ENCODE measurements at regions not wholly inside any gene's neighbourhood (a gene's known extent, or its start where the extent isn't known, plus 50 kb on each side); places are given as distances from the start of the nearest gene placed in this dataset.
"Not testable (repeated sequence)": the region's sequence is repeated elsewhere in the genome, so short reads cannot be mapped to it uniquely, and the experiment has no call there.

- no peak for DNase-seq (ENCODE audit: low read depth)
These were observed 630.7 kb upstream of the GRM3 start for GRCh38 chr7:86012971-86013370.

- DNase-seq (ENCODE audit: low read depth): no peak
These were observed 634.8 kb upstream of the GRM3 start for GRCh38 chr7:86008898-86009297.

GRCh38 chr7:86006909-86007308 is 636.8 kb upstream of the GRM3 start:
- DNase-seq (ENCODE audit: low read depth): no peak

GRCh38 chr7:86002858-86003257 is 640.9 kb upstream of the GRM3 start:
- no peak for DNase-seq (ENCODE audit: low read depth)

- DNase-seq (ENCODE audit: low read depth): no peak
These were observed 646.2 kb upstream of the GRM3 start for GRCh38 chr7:85997515-85997914.

GRCh38 chr7:85995101-85995500 is 648.6 kb upstream of the GRM3 start:
- DNase-seq (ENCODE audit: low read depth): no peak

GRCh38 chr7:85980740-85981139 is 663.0 kb upstream of the GRM3 start:
- DNase-seq (ENCODE audit: low read depth): no peak

GRCh38 chr7:85974176-85974575 is 669.5 kb upstream of the GRM3 start:
- DNase-seq (ENCODE audit: low read depth): no peak

GRCh38 chr7:85972504-85973141 is 671.1 kb upstream of the GRM3 start:
- no peak for DNase-seq (ENCODE audit: low read depth)

- no peak for DNase-seq (ENCODE audit: low read depth)
These were observed 688.7 kb upstream of the GRM3 start for GRCh38 chr7:85954961-85955360.

- DNase-seq (ENCODE audit: low read depth): no peak
These were observed 692.8 kb upstream of the GRM3 start for GRCh38 chr7:85950871-85951270.

- no peak for DNase-seq (ENCODE audit: low read depth)
These were observed 693.3 kb upstream of the GRM3 start for GRCh38 chr7:85950418-85950817.

GRCh38 chr7:85947767-85948166 is 695.9 kb upstream of the GRM3 start:
- no peak for DNase-seq (ENCODE audit: low read depth)

GRCh38 chr7:85940798-85941197 is 702.9 kb upstream of the GRM3 start:
- no peak for DNase-seq (ENCODE audit: low read depth)

GRCh38 chr7:85931919-85932318 is 711.8 kb upstream of the GRM3 start:
- no peak for DNase-seq (ENCODE audit: low read depth)

- DNase-seq (ENCODE audit: low read depth): no peak
These were observed 715.2 kb upstream of the GRM3 start for GRCh38 chr7:85928500-85928899.

GRCh38 chr7:85927226-85927625 is 716.5 kb upstream of the GRM3 start:
- DNase-seq (ENCODE audit: low read depth): no peak

- DNase-seq (ENCODE audit: low read depth): no peak
These were observed 719.6 kb upstream of the GRM3 start for GRCh38 chr7:85924062-85924461.

- DNase-seq (ENCODE audit: low read depth): no peak
These were observed 727.7 kb upstream of the GRM3 start for GRCh38 chr7:85916016-85916415.

- no peak for DNase-seq (ENCODE audit: low read depth)
These were observed 727.6 kb upstream of the SEMA3D start for GRCh38 chr7:85914437-85914836.

GRCh38 chr7:85908051-85908450 is 721.2 kb upstream of the SEMA3D start:
- no peak for DNase-seq (ENCODE audit: low read depth)

GRCh38 chr7:85897967-85898366 is 711.1 kb upstream of the SEMA3D start:
- DNase-seq (ENCODE audit: low read depth): no peak

GRCh38 chr7:85896531-85896930 is 709.7 kb upstream of the SEMA3D start:
- DNase-seq (ENCODE audit: low read depth): no peak

- DNase-seq (ENCODE audit: low read depth): no peak
These were observed 709.0 kb upstream of the SEMA3D start for GRCh38 chr7:85895835-85896234.

GRCh38 chr7:85891900-85892299 is 705.0 kb upstream of the SEMA3D start:
- not testable (repeated sequence) for DNase-seq (ENCODE audit: low read depth)

Data from HS-5 (cell line).